OCI-LY1 (cell line): ENCODE measurements at regions not wholly inside any gene's neighbourhood (a gene's known extent, or its start where the extent isn't known, plus 50 kb on each side); places are given as distances from the start of the nearest gene placed in this dataset.

Experiments used
- H2AFZ ChIP-seq: fragments of 200-600 bp; sonication (generic), shearing (Covaris generic); 2 replicates; pipeline ENCODE4 v1.6.0; 2014; ENCODE audit warnings: antibody characterized with exemption, mild to moderate bottlenecking, low read length
- H3F3A ChIP-seq: fragments of 200-600 bp; sonication (generic), shearing (Covaris generic); 2 replicates; pipeline ENCODE4 v1.6.0; 2014; ENCODE audit warnings: mild to moderate bottlenecking, antibody characterized with exemption, low read length, moderate library complexity; ENCODE audit not compliant: insufficient read depth
- H3K27ac ChIP-seq: fragments of 200-600 bp; sonication (generic); 2 replicates; pipeline ENCODE4 v1.5.1; 2014; ENCODE audit warnings: low read length, mixed run types, mild to moderate bottlenecking, low read depth; ENCODE audit not compliant: poor library complexity, severe bottlenecking
- H3K27me3 ChIP-seq: fragments of 200-600 bp; sonication (generic); 2 replicates; pipeline ENCODE4 v1.6.0; 2014; ENCODE audit warnings: antibody characterized with exemption, mild to moderate bottlenecking, low read length, moderate library complexity; ENCODE audit not compliant: insufficient read depth
- H3K36me3 ChIP-seq: fragments of 200-600 bp; sonication (generic); 2 replicates; pipeline ENCODE4 v1.6.1; 2014; ENCODE audit warnings: mild to moderate bottlenecking, antibody characterized with exemption, low read length, moderate library complexity, mixed read lengths; ENCODE audit not compliant: insufficient read depth
- H3K4me1 ChIP-seq: fragments of 200-600 bp; sonication (generic); 2 replicates; pipeline ENCODE4 v1.5.1; 2014; ENCODE audit warnings: mild to moderate bottlenecking, low read length, moderate library complexity; ENCODE audit not compliant: insufficient read depth, severe bottlenecking
- H3K4me2 ChIP-seq: fragments of 200-600 bp; sonication (generic), shearing (Covaris generic); 2 replicates; pipeline ENCODE4 v1.6.1; 2014; ENCODE audit warnings: low read length
- H3K4me3 ChIP-seq: fragments of 200-600 bp; sonication (generic); 2 replicates; pipeline ENCODE4 v1.5.1; 2014; ENCODE audit warnings: low read length, low read depth, mild to moderate bottlenecking, mixed read lengths; ENCODE audit not compliant: poor library complexity, severe bottlenecking
- H3K79me2 ChIP-seq: fragments of 200-600 bp; shearing (Covaris generic); 2 replicates; pipeline ENCODE4 v1.6.1; 2016; ENCODE audit warnings: mixed run types, low read length, mixed read lengths; ENCODE audit not compliant: insufficient read depth
- H3K9ac ChIP-seq: fragments of 200-600 bp; sonication (generic), shearing (Covaris generic); 2 replicates; pipeline ENCODE4 v1.6.1; 2014; ENCODE audit warnings: mild to moderate bottlenecking, low read length, mixed read lengths
- H3K9me2 ChIP-seq: fragments of 200-600 bp; sonication (generic), shearing (Covaris generic); 2 replicates; pipeline ENCODE4 v1.6.1; 2014; ENCODE audit warnings: low read depth, mild to moderate bottlenecking, low read length, mixed read lengths
- H3K9me3 ChIP-seq: fragments of 200-600 bp; shearing (Covaris generic); 2 replicates; pipeline ENCODE4 v1.6.1; 2014; ENCODE audit warnings: low read length, mixed read lengths
- H4K20me1 ChIP-seq: fragments of 200-600 bp; sonication (generic), shearing (Covaris generic); 2 replicates; pipeline ENCODE4 v1.6.0; 2016; ENCODE audit warnings: mild to moderate bottlenecking, low read length; ENCODE audit not compliant: insufficient read depth
- CTCF ChIP-seq: fragments of 200-600 bp; sonication (generic), shearing (Covaris generic); IDR thresholded peaks from 2 replicates; pipeline ENCODE4 v1.5.1; 2017; ENCODE audit warnings: mild to moderate bottlenecking, antibody characterized with exemption, low read length, moderate library complexity, mixed read lengths
- EZH2 ChIP-seq: fragments of 200-600 bp; sonication (generic), shearing (Covaris generic); IDR thresholded peaks from 2 replicates; pipeline ENCODE4 v1.8.0; 2017; ENCODE audit warnings: borderline replicate concordance, mixed run types, mild to moderate bottlenecking, antibody characterized with exemption, low read length, moderate library complexity, mixed read lengths

DNA sequence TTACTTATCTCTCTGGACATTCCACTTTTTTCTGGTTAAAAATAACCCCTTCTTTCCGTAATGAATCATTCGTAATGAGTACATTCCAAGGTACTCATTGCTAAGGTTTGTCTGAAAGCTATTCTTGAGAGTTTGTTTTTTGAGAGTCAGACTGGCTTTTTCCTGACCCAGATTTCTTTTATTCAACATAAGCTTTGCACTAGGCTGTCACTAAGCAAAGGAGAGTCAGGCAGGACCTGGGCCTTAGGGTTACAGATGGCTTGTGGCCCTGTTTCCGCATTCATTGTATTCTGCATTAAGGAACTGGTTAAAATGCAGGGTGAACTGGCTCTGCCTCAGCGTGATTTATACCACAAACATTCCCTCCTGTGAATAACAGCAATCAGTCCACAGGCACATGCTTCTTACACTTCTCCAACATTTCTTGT lies 84.1 kb downstream of the POM121L12 start:
- no peaks in the 10 kb centered on the region for H3K9me3 ChIP-seq
- H3K27ac ChIP-seq: peak overlapping the region; percentile 44
- TF ChIP-seq CTCF: no peak
- no peak for TF ChIP-seq EZH2
- H3F3A ChIP-seq: no peaks in the 10 kb centered on the region
- H4K20me1 ChIP-seq: no peaks in the 10 kb centered on the region
- H3K36me3 ChIP-seq: no peaks in the 10 kb centered on the region
- H3K4me3 ChIP-seq: no peak overlapping the region
- H2AFZ ChIP-seq: peak overlapping the region; percentile 92
- no peaks in the 10 kb centered on the region for H3K9me2 ChIP-seq
- no peak overlapping the region for H3K9ac ChIP-seq
- H3K79me2 ChIP-seq: no peaks in the 10 kb centered on the region
- H3K27me3 ChIP-seq: no peaks in the 10 kb centered on the region
- H3K4me2 ChIP-seq: no peak overlapping the region
- peaks cover 26% of the 10 kb centered on the region for H3K4me1 ChIP-seq

DNA sequence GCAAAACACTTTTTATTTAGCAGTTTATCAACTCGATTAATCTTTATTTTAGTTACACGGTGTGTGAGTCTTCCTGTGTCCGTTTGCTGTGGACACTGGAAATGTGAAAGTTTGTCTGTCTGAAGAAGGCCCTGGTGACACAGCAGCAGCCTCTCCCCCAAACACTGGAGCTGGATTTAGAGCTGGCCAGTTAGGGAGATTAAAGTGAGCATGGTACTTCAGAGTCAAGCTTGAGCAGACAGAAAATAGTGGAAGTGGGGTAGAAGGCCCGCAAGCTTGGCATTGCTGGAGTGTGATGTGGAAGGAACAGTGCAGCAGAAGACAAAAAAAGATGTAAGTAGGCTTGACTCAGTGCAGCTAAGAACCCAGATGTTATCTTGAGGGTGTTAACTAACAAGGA lies 85.9 kb downstream of the POM121L12 start:
- no peaks in the 10 kb centered on the region for H3K9me2 ChIP-seq
- H3K9me3 ChIP-seq: no peaks in the 10 kb centered on the region
- no peak overlapping the region for H3K9ac ChIP-seq
- no peak for TF ChIP-seq CTCF
- no peak for TF ChIP-seq EZH2
- H3K4me2 ChIP-seq: no peak overlapping the region
- H2AFZ ChIP-seq: peak overlapping the region; percentile 92; the same call in 1 of the 2 replicates
- H3K4me1 ChIP-seq: peaks cover 17% of the 10 kb centered on the region
- no peak overlapping the region for H3K27ac ChIP-seq
- H3K4me3 ChIP-seq: no peak overlapping the region
- H3K79me2 ChIP-seq: no peaks in the 10 kb centered on the region
- no peaks in the 10 kb centered on the region for H3K36me3 ChIP-seq
- H3F3A ChIP-seq: no peaks in the 10 kb centered on the region
- H4K20me1 ChIP-seq: no peaks in the 10 kb centered on the region
- H3K27me3 ChIP-seq: no peaks in the 10 kb centered on the region

DNA sequence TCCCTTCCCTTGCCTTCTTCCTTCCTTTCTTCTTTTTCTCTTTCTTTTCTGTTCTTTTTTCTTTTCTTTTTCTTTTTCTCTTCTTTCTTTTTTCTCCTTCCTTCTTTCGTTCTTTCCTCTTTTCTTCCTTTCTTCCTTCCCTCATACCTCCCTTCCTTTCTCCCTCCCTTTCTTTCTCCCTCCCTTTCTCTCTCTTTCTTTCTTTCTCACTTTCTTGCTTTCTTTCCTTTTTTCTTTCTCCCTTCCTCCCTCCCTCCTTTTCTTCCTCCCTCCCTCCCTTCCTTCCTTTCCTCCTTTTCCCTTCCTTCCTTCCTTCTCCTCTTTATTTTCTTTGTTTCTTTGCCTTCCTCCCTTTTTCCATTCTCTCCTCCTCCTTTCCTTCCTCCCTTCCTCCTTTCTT lies 96.3 kb downstream of the POM121L12 start:
- Histone ChIP-seq H3K27me3 (no peaks in the 10 kb centered on the region), H3K9me2 (no peaks in the 10 kb centered on the region), H3K4me1 (no peaks in the 10 kb centered on the region), H3K79me2 (no peaks in the 10 kb centered on the region), H4K20me1 (no peaks in the 10 kb centered on the region), H3K9ac (no peak overlapping the region), H2AFZ (no peak overlapping the region), H3K27ac (no peak overlapping the region), H3F3A (no peaks in the 10 kb centered on the region), H3K36me3 (no peaks in the 10 kb centered on the region), H3K9me3 (peaks cover 4% of the 10 kb centered on the region; the same call in 1 of the 2 replicates), H3K4me3 (no peak overlapping the region), H3K4me2 (no peak overlapping the region)
- TF ChIP-seq CTCF: no peak
